Suprapubic skin (tissue), 3 donors: ENCODE measurements at regions not wholly inside any gene's neighbourhood (a gene's known extent, or its start where the extent isn't known, plus 50 kb on each side); places are given as distances from the start of the nearest gene placed in this dataset.

Experiments
- EP300 ChIP-seq: sonication (generic); formaldehyde crosslinking; IDR thresholded peaks from one replicate; pipeline ENCODE4 v1.6.1; 2017; ENCODE audit warnings: antibody characterized with exemption
- TF ChIP-seq, protein P1 (sequence below), 2 donors: fragments of 200-600 bp in 1 of 2; fragments of 450-650 bp in 1 of 2; sonication (generic) in 1 of 2; IDR thresholded peaks; one replicate each; pipeline ENCODE4 v1.5.1; 2016 to 2019; ENCODE audit warnings: antibody characterized with exemption in 2 of 2, mild to moderate bottlenecking in 1 of 2, moderate library complexity in 1 of 2

- TF ChIP-seq, protein P1, sequence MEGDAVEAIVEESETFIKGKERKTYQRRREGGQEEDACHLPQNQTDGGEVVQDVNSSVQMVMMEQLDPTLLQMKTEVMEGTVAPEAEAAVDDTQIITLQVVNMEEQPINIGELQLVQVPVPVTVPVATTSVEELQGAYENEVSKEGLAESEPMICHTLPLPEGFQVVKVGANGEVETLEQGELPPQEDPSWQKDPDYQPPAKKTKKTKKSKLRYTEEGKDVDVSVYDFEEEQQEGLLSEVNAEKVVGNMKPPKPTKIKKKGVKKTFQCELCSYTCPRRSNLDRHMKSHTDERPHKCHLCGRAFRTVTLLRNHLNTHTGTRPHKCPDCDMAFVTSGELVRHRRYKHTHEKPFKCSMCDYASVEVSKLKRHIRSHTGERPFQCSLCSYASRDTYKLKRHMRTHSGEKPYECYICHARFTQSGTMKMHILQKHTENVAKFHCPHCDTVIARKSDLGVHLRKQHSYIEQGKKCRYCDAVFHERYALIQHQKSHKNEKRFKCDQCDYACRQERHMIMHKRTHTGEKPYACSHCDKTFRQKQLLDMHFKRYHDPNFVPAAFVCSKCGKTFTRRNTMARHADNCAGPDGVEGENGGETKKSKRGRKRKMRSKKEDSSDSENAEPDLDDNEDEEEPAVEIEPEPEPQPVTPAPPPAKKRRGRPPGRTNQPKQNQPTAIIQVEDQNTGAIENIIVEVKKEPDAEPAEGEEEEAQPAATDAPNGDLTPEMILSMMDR (IDR thresholded peaks at IDR 0.05): no peak
- TF ChIP-seq EP300: no peak
Measured at GRCh38 chr5:88551724-88552345, 283.2 kb upstream of the TMEM161B start.
